A673 (cell line): ENCODE measurements at regions not wholly inside any gene's neighbourhood (a gene's known extent, or its start where the extent isn't known, plus 50 kb on each side); places are given as distances from the start of the nearest gene placed in this dataset.
A peak's percentile ranks its signal among the peaks of the same experiment; 100 is the strongest.

Experiments
- BruUV-seq: library from RNA; stranded (reverse); fragments of 400-500 nt; replicated peaks from 2 replicates; lab custom pipeline; 2021; lab: Mats Ljungman, UMichigan
- CTCF ChIA-PET: fragments of 300-600 bp; sonication (Branson Sonifier 250); formaldehyde crosslinking; loops from one replicate; lab custom pipeline; 2022; ENCODE audit warnings: antibody characterized with exemption; lab: Charles Lee
- POLR2A ChIA-PET: fragments of 300-600 bp; sonication (Branson Sonifier 250); formaldehyde crosslinking; loops from one replicate; lab custom pipeline; 2022; ENCODE audit warnings: antibody characterized with exemption; ENCODE audit not compliant: low non-redundant PET; lab: Charles Lee
- DNase-seq: peaks from one replicate; pipeline ENCODE4 v3.0.0-alpha.2; 2015; ENCODE audit warnings: low spot score
- H3K27ac ChIP-seq: fragments of 200-600 bp; sonication (generic); 2 replicates; pipeline ENCODE4 v1.5.1; 2016; ENCODE audit warnings: mixed run types, low read depth, mild to moderate bottlenecking, mixed read lengths, antibody characterized with exemption, low read length; ENCODE audit not compliant: poor library complexity, severe bottlenecking
- H3K27me3 ChIP-seq: fragments of 200-600 bp; sonication (generic); replicated peaks from 2 replicates; pipeline ENCODE4 v1.6.1; 2017; ENCODE audit warnings: mixed run types, low read depth, mild to moderate bottlenecking, mixed read lengths, antibody characterized with exemption, low read length; ENCODE audit not compliant: insufficient read depth, poor library complexity
- H3K36me3 ChIP-seq: fragments of 200-600 bp; sonication (generic); 2 replicates; pipeline ENCODE4 v1.6.1; 2016; ENCODE audit warnings: mixed run types, mild to moderate bottlenecking, mixed read lengths, antibody characterized with exemption, low read length; ENCODE audit not compliant: insufficient read depth, poor library complexity, severe bottlenecking
- H3K4me1 ChIP-seq: fragments of 200-600 bp; sonication (generic); 2 replicates; pipeline ENCODE4 v1.6.1; 2017; ENCODE audit warnings: mixed run types, mild to moderate bottlenecking, mixed read lengths, antibody characterized with exemption, low read length; ENCODE audit not compliant: insufficient read depth, poor library complexity, severe bottlenecking
- H3K4me3 ChIP-seq: fragments of 200-600 bp; sonication (generic); 2 replicates; pipeline ENCODE4 v1.5.1; 2016; ENCODE audit warnings: low read depth, mixed run types, mild to moderate bottlenecking, mixed read lengths, low read length; ENCODE audit not compliant: poor library complexity, severe bottlenecking
- H3K9me3 ChIP-seq: fragments of 200-600 bp; sonication (generic); 2 replicates; pipeline ENCODE4 v1.6.1; 2016; ENCODE audit warnings: mixed run types, low read depth, mild to moderate bottlenecking, mixed read lengths, antibody characterized with exemption, low read length; ENCODE audit not compliant: poor library complexity, severe bottlenecking
- CTCF ChIP-seq: fragments of 300-800, 200-600 bp; sonication (generic); conservative IDR thresholded peaks from 2 replicates; pipeline ENCODE4 v1.5.1; 2017; ENCODE audit warnings: low read depth, mild to moderate bottlenecking, antibody characterized with exemption, low read length, moderate library complexity, mixed read lengths
- EZH2 ChIP-seq: fragments of 200-600 bp; sonication (generic); IDR thresholded peaks from 2 replicates; pipeline ENCODE4 v1.6.1; 2017; ENCODE audit warnings: borderline replicate concordance, low read depth, mild to moderate bottlenecking, mixed read lengths, antibody characterized with exemption, low read length; ENCODE audit not compliant: poor library complexity, severe bottlenecking
- intact Hi-C: fragments of 100-400 bp; cut with micrococcal nuclease; formaldehyde crosslinking; loops from one replicate; pipeline ENCODE4 v1.10.0; 2022; ENCODE audit not compliant: unreplicated experiment

- Histone ChIP-seq H3K36me3 (no peaks in the 10 kb centered on the region), H3K27me3 (peaks cover 13% of the 10 kb centered on the region), H3K4me3 (no peak overlapping the region), H3K9me3 (no peaks in the 10 kb centered on the region), H3K27ac (no peak overlapping the region), H3K4me1 (no peaks in the 10 kb centered on the region)
- TF ChIP-seq EZH2 (no peak), CTCF (no peak)
- ChIA-PET POLR2A (no interaction called here), CTCF (no interaction called here)
- BruUV-seq: no TSS peak
- no peak for DNase-seq
- intact Hi-C loops: no loop called here
These were observed 81.8 kb upstream of the CDCA7L start for GRCh38 chr7:22027475-22027874.

- CTCF ChIA-PET: no interaction called here
- peak; percentile 60 for DNase-seq
These were observed 80.3 kb upstream of the CDCA7L start for GRCh38 chr7:22025983-22026382.

GRCh38 chr7:22025075-22025474 is 79.4 kb upstream of the CDCA7L start:
- Histone ChIP-seq H3K9me3 (no peaks in the 10 kb centered on the region), H3K4me1 (no peaks in the 10 kb centered on the region), H3K36me3 (no peaks in the 10 kb centered on the region), H3K27me3 (peaks cover 32% of the 10 kb centered on the region), H3K27ac (no peak overlapping the region), H3K4me3 (no peak overlapping the region)
- intact Hi-C loops: no loop called here
- ChIA-PET CTCF (no interaction called here), POLR2A (no interaction called here)
- BruUV-seq: no TSS peak
- no peak for DNase-seq
- TF ChIP-seq CTCF: no peak

More at GRCh38 chr7:22025983-22026382, 80.3 kb upstream of the CDCA7L start:
- intact Hi-C loops: no loop called here
- POLR2A ChIA-PET: no interaction called here
- no peaks in the 10 kb centered on the region for H3K4me1 ChIP-seq
- H3K4me3 ChIP-seq: no peak overlapping the region
- H3K36me3 ChIP-seq: no peaks in the 10 kb centered on the region
- H3K27me3 ChIP-seq: peaks cover 27% of the 10 kb centered on the region
- no TSS peak for BruUV-seq
- no peaks in the 10 kb centered on the region for H3K9me3 ChIP-seq
- H3K27ac ChIP-seq: no peak overlapping the region
- TF ChIP-seq EZH2 (no peak), CTCF (no peak)
